ENCODE measurements at regions not wholly inside any gene's neighbourhood (a gene's known extent, or its start where the extent isn't known, plus 50 kb on each side); places are given as distances from the start of the nearest gene placed in this dataset.

DNA sequence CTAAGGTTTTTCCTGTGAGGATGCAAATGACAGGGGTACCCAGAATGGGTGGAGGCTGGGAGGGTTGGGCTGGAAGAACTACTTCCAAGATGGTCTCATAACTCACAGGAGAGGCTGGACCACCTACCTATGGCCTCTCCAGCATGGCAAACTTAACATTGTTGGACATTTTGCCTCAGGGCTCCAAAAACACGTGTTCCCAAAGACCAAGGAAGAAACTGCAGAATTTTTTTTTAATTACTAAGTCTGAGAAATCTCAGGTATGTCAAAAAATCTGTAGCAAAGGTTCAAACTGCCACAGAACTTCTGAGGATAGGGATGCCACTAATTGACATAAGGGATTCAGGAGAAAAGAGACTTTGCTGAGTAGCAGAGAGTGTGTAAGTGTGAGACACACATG lies 270.8 kb downstream of the NNT start:
- Histone ChIP-seq H3K9me3 (ENCODE audit: control extremely low read depth in 1 of 5, control insufficient read depth in 4 of 5, insufficient read depth in 2 of 5, low read depth in 1 of 5, low read length in 4 of 5) (no peaks in the 10 kb centered on the region), H3K27me3 (replicated peaks in 2 of 5; ENCODE audit: control insufficient read depth in 4 of 5, insufficient read depth in 5 of 5, low read length in 4 of 5) (no peaks in the 10 kb centered on the region), H3K4me1 (ENCODE audit: control extremely low read depth in 1 of 4, control insufficient read depth in 4 of 4, insufficient read depth in 4 of 4, low read length in 3 of 4) (no peaks in the 10 kb centered on the region), H3K27ac (ENCODE audit: insufficient read depth in 1 of 2, low read depth in 1 of 2, low read length in 2 of 2, poor library complexity in 1 of 2, severe bottlenecking in 2 of 2) (no peak overlapping the region), H3K36me3 (ENCODE audit: control insufficient read depth in 4 of 4, insufficient read depth in 4 of 4, low read length in 3 of 4) (no peaks in the 10 kb centered on the region), H3K4me3 (ENCODE audit: control insufficient read depth in 1 of 7, extremely low read depth in 1 of 7, insufficient read depth in 4 of 7, low read depth in 2 of 7, low read length in 6 of 7) (no peak overlapping the region)
- CTCF ChIA-PET, result interaction anchor here (1.3 kb wide), 1 partner anchor 8 kb away, joined by 3 read pairs; no protein-coding TSS in a partner anchor
- no peak for DNase-seq
- WGBS (ENCODE audit: insufficient coverage), result 45% methylated on average over 1 of the region's 1 CpG
- POLR2A ChIA-PET, result no interaction called here

DNA sequence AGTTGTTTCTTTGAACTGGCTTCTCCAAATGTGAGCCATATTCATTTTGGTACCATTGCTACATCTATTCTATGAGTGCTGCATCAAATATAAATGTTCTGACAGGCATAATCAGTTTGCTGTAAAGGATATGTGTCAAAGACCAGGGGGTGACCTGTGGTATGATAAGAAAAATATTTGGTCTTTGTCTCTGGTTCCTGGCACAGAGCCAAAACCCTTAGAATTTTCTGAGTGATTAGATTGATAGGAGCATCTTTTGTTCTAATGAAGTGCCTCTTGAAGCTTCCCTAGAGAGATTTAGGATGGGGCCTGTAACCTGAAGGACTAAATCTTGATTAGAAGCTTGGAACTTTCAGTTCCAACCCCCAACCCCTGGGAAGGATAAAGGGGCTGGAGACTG lies 256.3 kb downstream of the NNT start:
- Histone ChIP-seq H3K27me3 (replicated peaks in 2 of 5; ENCODE audit: control insufficient read depth in 4 of 5, insufficient read depth in 5 of 5, low read length in 4 of 5) (no peaks in the 10 kb centered on the region), H3K4me3 (ENCODE audit: control insufficient read depth in 1 of 7, extremely low read depth in 1 of 7, insufficient read depth in 4 of 7, low read depth in 2 of 7, low read length in 6 of 7) (no peak overlapping the region), H3K4me1 (ENCODE audit: control extremely low read depth in 1 of 4, control insufficient read depth in 4 of 4, insufficient read depth in 4 of 4, low read length in 3 of 4) (no peaks in the 10 kb centered on the region), H3K9me3 (ENCODE audit: control extremely low read depth in 1 of 5, control insufficient read depth in 4 of 5, insufficient read depth in 2 of 5, low read depth in 1 of 5, low read length in 4 of 5) (no peaks in the 10 kb centered on the region), H3K27ac (ENCODE audit: insufficient read depth in 1 of 2, low read depth in 1 of 2, low read length in 2 of 2, poor library complexity in 1 of 2, severe bottlenecking in 2 of 2) (no peak overlapping the region), H3K36me3 (ENCODE audit: control insufficient read depth in 4 of 4, insufficient read depth in 4 of 4, low read length in 3 of 4) (no peaks in the 10 kb centered on the region)
- ChIA-PET POLR2A (no interaction called here), CTCF (no interaction called here)
- no peak for DNase-seq

DNA sequence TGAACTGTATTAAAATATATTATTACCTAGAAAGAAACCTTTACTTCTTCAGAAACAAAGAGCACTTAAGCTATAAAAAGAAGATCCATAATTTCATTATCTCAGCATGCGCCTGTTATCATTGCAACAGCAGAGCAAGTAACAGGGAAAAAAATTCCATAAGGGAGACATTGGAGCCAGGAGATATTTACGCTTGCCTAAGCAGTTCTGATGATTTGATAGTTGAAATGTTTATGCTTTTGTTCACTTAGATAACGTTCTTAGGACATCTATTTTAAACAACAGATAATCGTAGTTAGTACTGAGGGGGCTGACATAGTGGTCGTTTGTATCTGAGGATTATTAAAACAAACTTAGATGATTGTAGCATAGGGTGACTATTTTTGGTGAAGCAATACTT lies 252.5 kb downstream of the NNT start:
- no peak overlapping the region for H3K4me3 ChIP-seq (ENCODE audit: control insufficient read depth in 1 of 7, extremely low read depth in 1 of 7, insufficient read depth in 4 of 7, low read depth in 2 of 7, low read length in 6 of 7)
- WGBS (ENCODE audit: insufficient coverage), result 100% methylated on average over 1 of the region's 5 CpGs
- H3K4me1 ChIP-seq (ENCODE audit: control extremely low read depth in 1 of 4, control insufficient read depth in 4 of 4, insufficient read depth in 4 of 4, low read length in 3 of 4), result no peaks in the 10 kb centered on the region
- H3K27me3 ChIP-seq (replicated peaks in 2 of 5; ENCODE audit: control insufficient read depth in 4 of 5, insufficient read depth in 5 of 5, low read length in 4 of 5), result no peaks in the 10 kb centered on the region
- H3K36me3 ChIP-seq (ENCODE audit: control insufficient read depth in 4 of 4, insufficient read depth in 4 of 4, low read length in 3 of 4), result no peaks in the 10 kb centered on the region
- no peak overlapping the region for H3K27ac ChIP-seq (ENCODE audit: insufficient read depth in 1 of 2, low read depth in 1 of 2, low read length in 2 of 2, poor library complexity in 1 of 2, severe bottlenecking in 2 of 2)
- no peaks in the 10 kb centered on the region for H3K9me3 ChIP-seq (ENCODE audit: control extremely low read depth in 1 of 5, control insufficient read depth in 4 of 5, insufficient read depth in 2 of 5, low read depth in 1 of 5, low read length in 4 of 5)
- ChIA-PET POLR2A (no interaction called here), CTCF (no interaction called here)
- DNase-seq, result no peak

DNA sequence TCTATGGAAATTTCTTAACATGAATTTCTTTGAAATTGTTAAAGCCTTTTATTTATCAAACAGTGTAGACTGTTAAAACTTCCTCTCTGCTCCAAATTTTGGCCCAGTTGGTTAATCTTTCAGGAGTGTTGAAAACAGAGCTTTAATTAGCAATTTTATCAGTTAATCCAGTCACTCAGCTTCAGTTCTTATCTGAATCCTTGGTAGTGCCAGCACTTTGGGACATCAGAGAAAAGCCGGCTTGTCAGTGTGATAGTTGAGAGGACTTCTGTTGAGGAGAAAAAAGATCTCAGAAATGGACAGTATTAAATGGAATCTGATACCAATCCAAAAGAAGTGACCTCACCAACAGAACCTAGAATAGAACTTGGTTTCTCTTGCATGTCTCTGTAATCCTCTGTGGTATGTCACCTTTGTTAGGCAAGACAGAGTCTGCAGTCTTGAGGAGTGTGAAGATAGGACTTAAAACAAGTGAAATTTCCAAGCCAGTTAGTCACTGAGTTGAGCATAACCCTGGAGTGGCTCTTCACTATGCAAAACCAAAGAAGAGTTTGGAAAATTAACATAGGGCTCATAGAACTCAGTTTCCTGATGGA lies 251.8 kb downstream of the NNT start:
- Histone ChIP-seq H3K27ac (ENCODE audit: insufficient read depth in 1 of 2, low read depth in 1 of 2, low read length in 2 of 2, poor library complexity in 1 of 2, severe bottlenecking in 2 of 2) (no peak overlapping the region), H3K36me3 (ENCODE audit: control insufficient read depth in 4 of 4, insufficient read depth in 4 of 4, low read length in 3 of 4) (no peaks in the 10 kb centered on the region), H3K9me3 (ENCODE audit: control extremely low read depth in 1 of 5, control insufficient read depth in 4 of 5, insufficient read depth in 2 of 5, low read depth in 1 of 5, low read length in 4 of 5) (no peaks in the 10 kb centered on the region), H3K4me1 (ENCODE audit: control extremely low read depth in 1 of 4, control insufficient read depth in 4 of 4, insufficient read depth in 4 of 4, low read length in 3 of 4) (no peaks in the 10 kb centered on the region), H3K27me3 (replicated peaks in 2 of 5; ENCODE audit: control insufficient read depth in 4 of 5, insufficient read depth in 5 of 5, low read length in 4 of 5) (no peaks in the 10 kb centered on the region), H3K4me3 (ENCODE audit: control insufficient read depth in 1 of 7, extremely low read depth in 1 of 7, insufficient read depth in 4 of 7, low read depth in 2 of 7, low read length in 6 of 7) (no peak overlapping the region)
- 100% methylated on average over 1 of the region's 1 CpG for WGBS (ENCODE audit: insufficient coverage)
- DNase-seq, result no peak
- CTCF ChIA-PET, result no interaction called here
- POLR2A ChIA-PET, result no interaction called here

DNA sequence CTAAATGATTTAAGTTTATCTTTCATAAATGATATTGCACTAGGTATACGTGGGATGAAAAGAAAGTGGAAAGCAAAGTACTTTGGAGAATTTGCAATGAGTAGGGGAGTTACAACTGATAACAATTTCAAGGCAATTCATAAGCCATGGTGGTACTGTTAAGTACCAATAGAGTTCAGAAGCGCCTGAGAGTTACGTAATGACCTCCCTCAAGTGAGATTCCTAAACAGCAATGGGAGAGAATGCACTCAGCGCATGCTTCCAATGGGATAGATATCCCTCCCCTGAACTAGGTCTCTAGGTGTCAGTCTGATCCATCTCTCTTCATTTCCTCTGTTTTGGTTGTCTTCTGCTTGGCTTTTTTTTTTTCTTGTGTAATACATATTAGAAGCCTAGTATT lies 249.3 kb downstream of the NNT start:
- POLR2A ChIA-PET, result no interaction called here
- H3K4me1 ChIP-seq (ENCODE audit: control extremely low read depth in 1 of 4, control insufficient read depth in 4 of 4, insufficient read depth in 4 of 4, low read length in 3 of 4), result no peaks in the 10 kb centered on the region
- no peaks in the 10 kb centered on the region for H3K27me3 ChIP-seq (replicated peaks in 2 of 5; ENCODE audit: control insufficient read depth in 4 of 5, insufficient read depth in 5 of 5, low read length in 4 of 5)
- no peaks in the 10 kb centered on the region for H3K36me3 ChIP-seq (ENCODE audit: control insufficient read depth in 4 of 4, insufficient read depth in 4 of 4, low read length in 3 of 4)
- 95% methylated on average over 3 of the region's 4 CpGs for WGBS (ENCODE audit: insufficient coverage)
- H3K27ac ChIP-seq (ENCODE audit: insufficient read depth in 1 of 2, low read depth in 1 of 2, low read length in 2 of 2, poor library complexity in 1 of 2, severe bottlenecking in 2 of 2), result no peak overlapping the region
- H3K4me3 ChIP-seq (ENCODE audit: control insufficient read depth in 1 of 7, extremely low read depth in 1 of 7, insufficient read depth in 4 of 7, low read depth in 2 of 7, low read length in 6 of 7), result no peak overlapping the region
- no peak for DNase-seq
- no peaks in the 10 kb centered on the region for H3K9me3 ChIP-seq (ENCODE audit: control extremely low read depth in 1 of 5, control insufficient read depth in 4 of 5, insufficient read depth in 2 of 5, low read depth in 1 of 5, low read length in 4 of 5)
- CTCF ChIA-PET, result no interaction called here

DNA sequence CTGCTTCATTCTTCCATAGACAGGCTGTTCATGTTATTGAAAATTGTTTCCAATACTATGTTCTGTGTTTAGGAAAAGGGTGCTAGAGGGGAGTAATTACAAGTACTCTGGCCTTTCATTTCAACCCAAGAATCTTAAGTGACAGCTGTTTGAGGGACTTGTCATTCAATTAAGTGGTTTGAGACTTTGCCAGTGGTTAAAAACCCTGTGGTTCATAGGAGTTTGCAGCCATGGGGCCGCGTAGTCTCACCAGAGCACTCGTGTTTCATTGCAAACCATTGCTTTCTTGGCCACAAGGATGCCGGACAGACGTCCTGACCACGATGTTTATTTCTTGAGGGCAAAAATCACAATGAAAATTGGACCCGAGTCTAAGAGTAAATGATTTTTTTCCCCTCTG lies 248.8 kb downstream of the NNT start:
- Histone ChIP-seq H3K27me3 (replicated peaks in 2 of 5; ENCODE audit: control insufficient read depth in 4 of 5, insufficient read depth in 5 of 5, low read length in 4 of 5) (no peaks in the 10 kb centered on the region), H3K4me3 (ENCODE audit: control insufficient read depth in 1 of 7, extremely low read depth in 1 of 7, insufficient read depth in 4 of 7, low read depth in 2 of 7, low read length in 6 of 7) (no peak overlapping the region), H3K36me3 (ENCODE audit: control insufficient read depth in 4 of 4, insufficient read depth in 4 of 4, low read length in 3 of 4) (no peaks in the 10 kb centered on the region), H3K27ac (ENCODE audit: insufficient read depth in 1 of 2, low read depth in 1 of 2, low read length in 2 of 2, poor library complexity in 1 of 2, severe bottlenecking in 2 of 2) (no peak overlapping the region), H3K4me1 (ENCODE audit: control extremely low read depth in 1 of 4, control insufficient read depth in 4 of 4, insufficient read depth in 4 of 4, low read length in 3 of 4) (no peaks in the 10 kb centered on the region), H3K9me3 (ENCODE audit: control extremely low read depth in 1 of 5, control insufficient read depth in 4 of 5, insufficient read depth in 2 of 5, low read depth in 1 of 5, low read length in 4 of 5) (no peaks in the 10 kb centered on the region)
- WGBS (ENCODE audit: insufficient coverage), result 90% methylated on average over 6 of the region's 7 CpGs
- DNase-seq, result no peak
- CTCF ChIA-PET, result no interaction called here
- POLR2A ChIA-PET, result no interaction called here

DNA sequence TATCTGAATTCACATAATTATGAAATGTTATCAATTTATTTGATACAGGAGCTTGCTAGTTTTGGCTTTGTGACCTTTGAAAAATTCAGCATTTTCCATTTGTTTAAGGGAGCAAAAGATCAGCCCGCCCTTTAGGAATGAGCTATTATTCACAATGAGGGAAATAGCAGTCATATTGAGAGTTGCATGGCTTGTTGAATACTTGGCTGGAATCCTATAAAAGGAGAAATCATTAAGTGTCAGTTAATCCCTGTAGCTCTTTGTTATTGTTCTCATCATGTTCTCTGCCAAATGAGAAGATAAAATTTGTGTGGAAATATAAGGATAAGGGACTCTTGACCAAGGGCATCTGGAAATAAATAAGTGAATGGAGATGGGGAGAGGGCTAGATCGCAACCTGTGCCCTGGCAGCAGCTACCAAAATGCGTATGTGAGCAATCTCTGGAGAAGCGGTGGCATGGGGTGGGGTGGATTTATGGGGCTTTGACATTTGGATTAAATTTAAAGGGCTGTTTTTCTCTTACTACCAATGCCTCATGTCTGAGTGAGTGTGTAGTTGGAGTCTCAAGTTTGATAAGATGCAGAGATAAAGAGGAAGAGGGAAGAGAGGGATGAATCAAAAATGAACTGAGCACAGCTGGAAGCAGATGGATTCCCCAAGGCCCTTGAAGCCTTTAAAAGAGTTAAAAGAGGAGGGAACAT lies 237.6 kb downstream of the NNT start:
- Histone ChIP-seq H3K9me3 (ENCODE audit: control extremely low read depth in 1 of 5, control insufficient read depth in 4 of 5, insufficient read depth in 2 of 5, low read depth in 1 of 5, low read length in 4 of 5) (peaks cover 0 to 1% (median 0%) of the 10 kb centered on the region in 5 experiments), H3K27me3 (replicated peaks in 2 of 5; ENCODE audit: control insufficient read depth in 4 of 5, insufficient read depth in 5 of 5, low read length in 4 of 5) (no peaks in the 10 kb centered on the region), H3K36me3 (ENCODE audit: control insufficient read depth in 4 of 4, insufficient read depth in 4 of 4, low read length in 3 of 4) (no peaks in the 10 kb centered on the region), H3K4me1 (ENCODE audit: control extremely low read depth in 1 of 4, control insufficient read depth in 4 of 4, insufficient read depth in 4 of 4, low read length in 3 of 4) (no peaks in the 10 kb centered on the region), H3K27ac (ENCODE audit: insufficient read depth in 1 of 2, low read depth in 1 of 2, low read length in 2 of 2, poor library complexity in 1 of 2, severe bottlenecking in 2 of 2) (no peak overlapping the region), H3K4me3 (ENCODE audit: control insufficient read depth in 1 of 7, extremely low read depth in 1 of 7, insufficient read depth in 4 of 7, low read depth in 2 of 7, low read length in 6 of 7) (no peak overlapping the region)
- ChIA-PET POLR2A (no interaction called here), CTCF (no interaction called here)
- WGBS (ENCODE audit: insufficient coverage), result 89% methylated on average over 2 of the region's 4 CpGs
- no peak for DNase-seq

Data from common myeloid progenitor, CD34-positive (primary cell).